22Rv1 (cell line): ENCODE measurements at regions not wholly inside any gene's neighbourhood (a gene's known extent, or its start where the extent isn't known, plus 50 kb on each side); places are given as distances from the start of the nearest gene placed in this dataset.

Experiments used
- CTCF ChIP-seq: fragments of 450-650 bp; IDR thresholded peaks from 2 replicates; pipeline ENCODE4 v1.5.1; 2017; ENCODE audit warnings: mild to moderate bottlenecking
- ZFX ChIP-seq: fragments of 450-650 bp; IDR thresholded peaks from 2 replicates; pipeline ENCODE4 v1.6.1; 2017; ENCODE audit warnings: antibody characterized with exemption, borderline replicate concordance

- TF ChIP-seq CTCF (no peak), ZFX (no peak)
These were observed 1066.5 kb downstream of the GLUD2 start for GRCh38 chrX:122113896-122114295.
